PFSK-1 (cell line): ENCODE measurements at regions not wholly inside any gene's neighbourhood (a gene's known extent, or its start where the extent isn't known, plus 50 kb on each side); places are given as distances from the start of the nearest gene placed in this dataset.

ENCODE experiments used
- FOXP2 ChIP-seq: optimal IDR thresholded peaks from 2 replicates; pipeline ENCODE3; 2011; ENCODE audit warnings: borderline replicate concordance, control low read depth, inconsistent platforms; ENCODE audit not compliant: insufficient read depth; ENCODE audit errors: extremely low read length, extremely low read depth
- POLR2AphosphoS5 ChIP-seq: IDR thresholded peaks from 2 replicates; pipeline ENCODE4 v1.6.1; 2012; ENCODE audit warnings: low read depth, mild to moderate bottlenecking, control low read depth, low read length, moderate library complexity
- SIN3A ChIP-seq: IDR thresholded peaks from 2 replicates; pipeline ENCODE4 v1.6.1; 2012; ENCODE audit warnings: mild to moderate bottlenecking, low read length, moderate library complexity, borderline replicate concordance; ENCODE audit not compliant: insufficient read depth
- TAF1 ChIP-seq: IDR thresholded peaks from 2 replicates; pipeline ENCODE4 v1.6.1; 2012; ENCODE audit warnings: low read length, control low read depth, borderline replicate concordance; ENCODE audit not compliant: insufficient read depth
- TF ChIP-seq, protein P1 (sequence below), 2 experiments: IDR thresholded peaks; 2 replicates each; pipeline versions ENCODE4 v1.6.1 to v1.8.0; 2011 to 2012; ENCODE audit warnings: low read depth in 2 of 2, low read length in 2 of 2, control low read depth in 1 of 2, inconsistent platforms in 1 of 2, mild to moderate bottlenecking in 1 of 2, moderate library complexity in 1 of 2; ENCODE audit not compliant: insufficient read depth in 1 of 2

DNA sequence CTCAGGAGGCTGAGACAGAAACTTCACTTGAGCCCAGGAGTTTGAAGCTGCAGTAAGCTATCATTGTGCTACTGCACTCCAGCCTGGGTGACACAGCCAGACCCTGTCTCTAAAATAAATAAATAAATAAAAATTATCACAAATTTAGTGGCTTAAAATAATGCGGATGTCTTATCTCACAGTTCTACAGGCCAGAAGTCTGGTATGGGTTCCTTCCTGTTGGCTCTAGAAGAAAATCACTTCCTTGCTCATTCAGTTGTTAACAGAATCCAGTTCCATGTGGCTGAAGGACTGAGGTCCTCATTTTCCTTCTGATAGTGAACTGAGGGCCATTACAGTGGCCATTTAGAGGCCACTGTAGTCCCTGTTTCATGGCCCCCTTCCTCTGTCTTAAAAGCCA, 94.6 kb upstream of the S1PR1 start:
- no peak for TF ChIP-seq TAF1
- no peak for TF ChIP-seq POLR2AphosphoS5
- TF ChIP-seq SIN3A = no peak
- TF ChIP-seq, protein P1, sequence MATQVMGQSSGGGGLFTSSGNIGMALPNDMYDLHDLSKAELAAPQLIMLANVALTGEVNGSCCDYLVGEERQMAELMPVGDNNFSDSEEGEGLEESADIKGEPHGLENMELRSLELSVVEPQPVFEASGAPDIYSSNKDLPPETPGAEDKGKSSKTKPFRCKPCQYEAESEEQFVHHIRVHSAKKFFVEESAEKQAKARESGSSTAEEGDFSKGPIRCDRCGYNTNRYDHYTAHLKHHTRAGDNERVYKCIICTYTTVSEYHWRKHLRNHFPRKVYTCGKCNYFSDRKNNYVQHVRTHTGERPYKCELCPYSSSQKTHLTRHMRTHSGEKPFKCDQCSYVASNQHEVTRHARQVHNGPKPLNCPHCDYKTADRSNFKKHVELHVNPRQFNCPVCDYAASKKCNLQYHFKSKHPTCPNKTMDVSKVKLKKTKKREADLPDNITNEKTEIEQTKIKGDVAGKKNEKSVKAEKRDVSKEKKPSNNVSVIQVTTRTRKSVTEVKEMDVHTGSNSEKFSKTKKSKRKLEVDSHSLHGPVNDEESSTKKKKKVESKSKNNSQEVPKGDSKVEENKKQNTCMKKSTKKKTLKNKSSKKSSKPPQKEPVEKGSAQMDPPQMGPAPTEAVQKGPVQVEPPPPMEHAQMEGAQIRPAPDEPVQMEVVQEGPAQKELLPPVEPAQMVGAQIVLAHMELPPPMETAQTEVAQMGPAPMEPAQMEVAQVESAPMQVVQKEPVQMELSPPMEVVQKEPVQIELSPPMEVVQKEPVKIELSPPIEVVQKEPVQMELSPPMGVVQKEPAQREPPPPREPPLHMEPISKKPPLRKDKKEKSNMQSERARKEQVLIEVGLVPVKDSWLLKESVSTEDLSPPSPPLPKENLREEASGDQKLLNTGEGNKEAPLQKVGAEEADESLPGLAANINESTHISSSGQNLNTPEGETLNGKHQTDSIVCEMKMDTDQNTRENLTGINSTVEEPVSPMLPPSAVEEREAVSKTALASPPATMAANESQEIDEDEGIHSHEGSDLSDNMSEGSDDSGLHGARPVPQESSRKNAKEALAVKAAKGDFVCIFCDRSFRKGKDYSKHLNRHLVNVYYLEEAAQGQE (IDR thresholded peaks at IDR 0.05; ENCODE audit: insufficient read depth in 1 of 2, low read depth in 2 of 2, low read length in 2 of 2) = no peak
- no peak for TF ChIP-seq FOXP2
